Loucy (cell line): ENCODE measurements at regions not wholly inside any gene's neighbourhood (a gene's known extent, or its start where the extent isn't known, plus 50 kb on each side); places are given as distances from the start of the nearest gene placed in this dataset.

Source experiments
- H2AFZ ChIP-seq: fragments of 200-600 bp; sonication (generic); 2 replicates; pipeline ENCODE4 v1.6.0; 2016; ENCODE audit warnings: antibody characterized with exemption, mild to moderate bottlenecking, low read length, moderate library complexity
- H3F3A ChIP-seq: fragments of 200-600 bp; 2 replicates; pipeline ENCODE4 v1.6.0; 2016; ENCODE audit warnings: antibody characterized with exemption, low read depth, mild to moderate bottlenecking
- H3K27me3 ChIP-seq: fragments of 200-600 bp; sonication (generic); 2 replicates; pipeline ENCODE4 v1.6.1; 2014; ENCODE audit warnings: low read length, mild to moderate bottlenecking; ENCODE audit not compliant: insufficient read depth, poor library complexity, severe bottlenecking
- H3K36me3 ChIP-seq: fragments of 200-600 bp; sonication (generic); 2 replicates; pipeline ENCODE4 v1.6.1; 2016; ENCODE audit warnings: low read length; ENCODE audit not compliant: insufficient read depth
- H3K4me1 ChIP-seq: fragments of 200-600 bp; sonication (generic); 2 replicates; pipeline ENCODE4 v1.5.1; 2014; ENCODE audit warnings: low read length, mild to moderate bottlenecking; ENCODE audit not compliant: insufficient read depth, poor library complexity, severe bottlenecking
- H3K4me2 ChIP-seq: fragments of 200-600 bp; sonication (generic); 2 replicates; pipeline ENCODE4 v1.6.0; 2014; ENCODE audit warnings: antibody characterized with exemption, low read length, low read depth, mild to moderate bottlenecking; ENCODE audit not compliant: poor library complexity, severe bottlenecking
- H3K4me3 ChIP-seq: fragments of 200-600 bp; sonication (generic); 2 replicates; pipeline ENCODE4 v1.5.1; 2014; ENCODE audit warnings: low read length, mild to moderate bottlenecking, mixed read lengths; ENCODE audit not compliant: poor library complexity, severe bottlenecking
- H3K79me2 ChIP-seq: fragments of 200-600 bp; sonication (generic); 2 replicates; pipeline ENCODE4 v1.6.1; 2014; ENCODE audit warnings: low read length; ENCODE audit not compliant: insufficient read depth
- H3K9ac ChIP-seq: fragments of 200-600 bp; sonication (generic); 2 replicates; pipeline ENCODE4 v1.6.0; 2014; ENCODE audit warnings: mild to moderate bottlenecking, low read depth, low read length, moderate library complexity; ENCODE audit not compliant: poor library complexity, severe bottlenecking
- H3K9me2 ChIP-seq: fragments of 200-600 bp; sonication (generic); replicated peaks from 2 replicates; pipeline ENCODE4 v1.6.1; 2016; ENCODE audit warnings: low read depth, low read length, mixed read lengths
- H3K9me3 ChIP-seq: fragments of 200-600 bp; sonication (generic); 2 replicates; pipeline ENCODE4 v1.6.1; 2014; ENCODE audit warnings: mild to moderate bottlenecking, antibody characterized with exemption, low read length, low read depth; ENCODE audit not compliant: insufficient read depth
- H4K20me1 ChIP-seq: fragments of 200-600 bp; sonication (generic); 2 replicates; pipeline ENCODE4 v1.6.0; 2014; ENCODE audit warnings: antibody characterized with exemption, low read length, mild to moderate bottlenecking; ENCODE audit not compliant: insufficient read depth, poor library complexity, severe bottlenecking
- CTCF ChIP-seq: fragments of 200-600 bp; sonication (generic); conservative IDR thresholded peaks from 2 replicates; pipeline ENCODE4 v1.5.1; 2014; ENCODE audit warnings: mild to moderate bottlenecking, antibody characterized with exemption, low read length
- EZH2phosphoT487 ChIP-seq: fragments of 200-600 bp; IDR thresholded peaks from 2 replicates; pipeline ENCODE4 v1.6.1; 2018; ENCODE audit warnings: antibody characterized with exemption, mild to moderate bottlenecking, moderate library complexity, borderline replicate concordance

- Histone ChIP-seq H3K9ac (no peak overlapping the region), H3K9me3 (no peaks in the 10 kb centered on the region; the same call in 1 of the 2 replicates), H2AFZ (peak overlapping the region; percentile 9; the same call in 1 of the 2 replicates), H3K27me3 (no peaks in the 10 kb centered on the region), H3K4me3 (no peak overlapping the region), H3F3A (no peaks in the 10 kb centered on the region), H3K9me2 (no peaks in the 10 kb centered on the region), H3K36me3 (no peaks in the 10 kb centered on the region), H3K4me1 (peaks cover 14% of the 10 kb centered on the region), H3K79me2 (no peaks in the 10 kb centered on the region), H3K4me2 (peak overlapping the region; percentile 38), H4K20me1 (no peaks in the 10 kb centered on the region)
- TF ChIP-seq CTCF (no peak), EZH2phosphoT487 (no peak)
Measured at GRCh38 chr17:6938637-6939036, 57.2 kb upstream of the ALOX12 start.

- Histone ChIP-seq H3K4me3 (no peak overlapping the region), H3K36me3 (no peaks in the 10 kb centered on the region), H4K20me1 (no peaks in the 10 kb centered on the region), H3K79me2 (no peaks in the 10 kb centered on the region), H3K4me2 (peak overlapping the region; percentile 16), H3K4me1 (peaks cover 14% of the 10 kb centered on the region), H3K9me3 (no peaks in the 10 kb centered on the region), H3K9ac (no peak overlapping the region), H3K27me3 (no peaks in the 10 kb centered on the region), H3K9me2 (no peaks in the 10 kb centered on the region), H2AFZ (peak overlapping the region; percentile 53), H3F3A (no peaks in the 10 kb centered on the region)
- TF ChIP-seq EZH2phosphoT487 (no peak), CTCF (no peak)
Measured at GRCh38 chr17:6940186-6940649, 55.6 kb upstream of the ALOX12 start.

- Histone ChIP-seq H3K79me2 (no peaks in the 10 kb centered on the region), H3K36me3 (no peaks in the 10 kb centered on the region), H3K4me3 (no peak overlapping the region), H3F3A (no peaks in the 10 kb centered on the region), H3K27me3 (no peaks in the 10 kb centered on the region), H3K4me1 (peaks cover 14% of the 10 kb centered on the region), H3K4me2 (no peak overlapping the region), H2AFZ (no peak overlapping the region), H3K9me2 (no peaks in the 10 kb centered on the region), H3K9ac (no peak overlapping the region), H4K20me1 (no peaks in the 10 kb centered on the region), H3K9me3 (no peaks in the 10 kb centered on the region)
- no peak for TF ChIP-seq CTCF
- no peak for TF ChIP-seq EZH2phosphoT487
Measured at GRCh38 chr17:6941989-6942388, 53.9 kb upstream of the ALOX12 start.
